GM18520 (cell line): ENCODE measurements at regions not wholly inside any gene's neighbourhood (a gene's known extent, or its start where the extent isn't known, plus 50 kb on each side); places are given as distances from the start of the nearest gene placed in this dataset.
"Not testable (repeated sequence)": the region's sequence is repeated elsewhere in the genome, so short reads cannot be mapped to it uniquely, and the experiment has no call there.

ENCODE experiments used
- ATAC-seq: cut with Tn5 transposase; IDR thresholded peaks from one replicate; pipeline ENCODE4 v1.9.1; 2021; ENCODE audit not compliant: unreplicated experiment

- no peak for ATAC-seq
Observed at GRCh38 chr20:47440857-47441773, 60.6 kb upstream of the NCOA3 start.

GRCh38 chr20:47441774-47442150, 59.9 kb upstream of the NCOA3 start:
- ATAC-seq: no peak

- ATAC-seq: not testable (repeated sequence)
Observed at GRCh38 chr20:47443060-47443459, 58.6 kb upstream of the NCOA3 start.

- no peak for ATAC-seq
Observed at GRCh38 chr20:47444584-47444983, 57.1 kb upstream of the NCOA3 start.

- ATAC-seq: no peak
Observed at GRCh38 chr20:47445291-47445690, 56.4 kb upstream of the NCOA3 start.

- not testable (repeated sequence) for ATAC-seq
Observed at GRCh38 chr20:47447350-47448296, 54.1 kb upstream of the NCOA3 start.

GRCh38 chr20:47448429-47448828, 53.3 kb upstream of the NCOA3 start:
- no peak for ATAC-seq

GRCh38 chr20:47451602-47451904, 50.1 kb upstream of the NCOA3 start:
- no peak for ATAC-seq
